ENCODE measurements at regions not wholly inside any gene's neighbourhood (a gene's known extent, or its start where the extent isn't known, plus 50 kb on each side); places are given as distances from the start of the nearest gene placed in this dataset.

GRCh38 chr13:99055281-99055680 is 77.4 kb upstream of the DOCK9 start:
- no peak for DNase-seq (ENCODE audit: low read depth in 2 of 2)

- no peak for DNase-seq (ENCODE audit: low read depth in 2 of 2)
Measured at GRCh38 chr13:99055735-99056134, 77.9 kb upstream of the DOCK9 start.

GRCh38 chr13:99056381-99057014 is 78.6 kb upstream of the DOCK9 start:
- DNase-seq (ENCODE audit: low read depth in 2 of 2): no peak

- no peak for DNase-seq (ENCODE audit: low read depth in 2 of 2)
Measured at GRCh38 chr13:99057310-99057975, 79.6 kb upstream of the DOCK9 start.

- no peak for DNase-seq (ENCODE audit: low read depth in 2 of 2)
Measured at GRCh38 chr13:99058527-99059495, 80.9 kb upstream of the DOCK9 start.

GRCh38 chr13:99059498-99060075 is 81.7 kb upstream of the DOCK9 start:
- no peak for DNase-seq (ENCODE audit: low read depth in 2 of 2)

- DNase-seq (ENCODE audit: low read depth in 2 of 2): no peak
Measured at GRCh38 chr13:99061411-99061810, 83.5 kb upstream of the DOCK9 start.

- no peak for DNase-seq (ENCODE audit: low read depth in 2 of 2)
Measured at GRCh38 chr13:99062593-99062992, 84.7 kb upstream of the DOCK9 start.

GRCh38 chr13:99063178-99063577 is 85.3 kb upstream of the DOCK9 start:
- no peak for DNase-seq (ENCODE audit: low read depth in 2 of 2)

GRCh38 chr13:99063952-99064351 is 86.1 kb upstream of the DOCK9 start:
- no peak for DNase-seq (ENCODE audit: low read depth in 2 of 2)

- no peak for DNase-seq (ENCODE audit: low read depth in 2 of 2)
Measured at GRCh38 chr13:99064624-99065234, 86.9 kb upstream of the DOCK9 start.

GRCh38 chr13:99065235-99066015 is 87.6 kb upstream of the DOCK9 start:
- DNase-seq (ENCODE audit: low read depth in 2 of 2): no peak

GRCh38 chr13:99066219-99066618 is 88.4 kb upstream of the DOCK9 start:
- no peak for DNase-seq (ENCODE audit: low read depth in 2 of 2)

- DNase-seq (ENCODE audit: low read depth in 2 of 2): no peak
Measured at GRCh38 chr13:99067159-99067985, 89.5 kb upstream of the DOCK9 start.

GRCh38 chr13:99071211-99071610 is 93.3 kb upstream of the DOCK9 start:
- DNase-seq (ENCODE audit: low read depth in 2 of 2): no peak

GRCh38 chr13:99071666-99072065 is 93.8 kb upstream of the DOCK9 start:
- no peak for DNase-seq (ENCODE audit: low read depth in 2 of 2)

GRCh38 chr13:99072356-99072755 is 94.5 kb upstream of the DOCK9 start:
- no peak for DNase-seq (ENCODE audit: low read depth in 2 of 2)

- no peak for DNase-seq (ENCODE audit: low read depth in 2 of 2)
Measured at GRCh38 chr13:99072941-99073340, 95.1 kb upstream of the DOCK9 start.

- no peak for DNase-seq (ENCODE audit: low read depth in 2 of 2)
Measured at GRCh38 chr13:99074693-99075092, 96.8 kb upstream of the DOCK9 start.

Measured in stimulated activated CD8-positive, alpha-beta memory T cell treated with anti-CD3 and anti-CD28 coated beads, Interleukin-2, amount 100 ng/mL, for 48 hours (primary cell).